Effector memory CD8-positive, alpha-beta T cell (primary cell): ENCODE measurements at regions not wholly inside any gene's neighbourhood (a gene's known extent, or its start where the extent isn't known, plus 50 kb on each side); places are given as distances from the start of the nearest gene placed in this dataset.

Source experiments
- ATAC-seq: fragments of 150-1000 bp; cut with Tn5 transposase; replicated peaks from 2 replicates; pipeline ENCODE4 v1.10.0; 2021; ENCODE audit warnings: mild to moderate bottlenecking, moderate library complexity
- DNase-seq, 3 experiments: peaks; one replicate each; pipeline ENCODE4 v3.0.0; 2021
- H3K27ac Mint-ChIP-seq, 2 donors: one replicate each; pipeline ENCODE4 v1.8.0; 2022; ENCODE audit warnings: mild to moderate bottlenecking in 2 of 2, mixed read lengths in 2 of 2, moderate library complexity in 2 of 2
- H3K27me3 Mint-ChIP-seq, 2 donors: one replicate each; pipeline ENCODE4 v1.8.0; 2022; ENCODE audit warnings: mixed read lengths in 2 of 2
- H3K36me3 Mint-ChIP-seq: one replicate; pipeline ENCODE4 v1.8.0; 2022; ENCODE audit warnings: mild to moderate bottlenecking, moderate library complexity, mixed read lengths; ENCODE audit not compliant: insufficient read depth
- H3K4me1 Mint-ChIP-seq, 2 donors: one replicate each; pipeline ENCODE4 v1.8.0; 2022; ENCODE audit warnings: low read depth in 2 of 2, mixed read lengths in 2 of 2
- H3K4me3 Mint-ChIP-seq, 2 donors: one replicate each; pipeline ENCODE4 v1.8.0; 2022; ENCODE audit warnings: mild to moderate bottlenecking in 2 of 2, mixed read lengths in 2 of 2, moderate library complexity in 2 of 2
- H3K9me3 Mint-ChIP-seq, 2 donors: one replicate each; pipeline ENCODE4 v1.8.0; 2022; ENCODE audit warnings: mixed read lengths in 2 of 2

- Mint-ChIP-seq H3K4me3 (no peak overlapping the region), H3K4me1 (no peaks in the 10 kb centered on the region), H3K27ac (no peak overlapping the region), H3K27me3 (peaks cover 57 to 82% of the 10 kb centered on the region in 2 donors), H3K36me3 (no peaks in the 10 kb centered on the region), H3K9me3 (no peaks in the 10 kb centered on the region)
- DNase-seq = no peak
- no peak for ATAC-seq
These were observed 209.3 kb downstream of the TTC8 start for GRCh38 chr14:89033756-89034155.

GRCh38 chr14:89036371-89036770 lies 211.9 kb downstream of the TTC8 start:
- peaks cover 39 to 76% of the 10 kb centered on the region in 2 donors for H3K27me3 Mint-ChIP-seq
- no peaks in the 10 kb centered on the region for H3K36me3 Mint-ChIP-seq
- no peaks in the 10 kb centered on the region for H3K9me3 Mint-ChIP-seq
- ATAC-seq (no peak), DNase-seq (no peak)
- H3K4me3 Mint-ChIP-seq = no peak overlapping the region
- H3K27ac Mint-ChIP-seq = no peak overlapping the region
- peaks cover 0 to 4% of the 10 kb centered on the region in 2 donors for H3K4me1 Mint-ChIP-seq

- DNase-seq = no peak
- no peak overlapping the region for H3K4me3 Mint-ChIP-seq
- ATAC-seq = no peak
- peaks cover 38 to 73% of the 10 kb centered on the region in 2 donors for H3K27me3 Mint-ChIP-seq
- no peak overlapping the region for H3K27ac Mint-ChIP-seq
- H3K4me1 Mint-ChIP-seq = peaks cover 0 to 5% of the 10 kb centered on the region in 2 donors
- no peaks in the 10 kb centered on the region for H3K9me3 Mint-ChIP-seq
- no peaks in the 10 kb centered on the region for H3K36me3 Mint-ChIP-seq
These were observed 212.6 kb downstream of the TTC8 start for GRCh38 chr14:89037065-89037464.

- H3K36me3 Mint-ChIP-seq = no peaks in the 10 kb centered on the region
- H3K9me3 Mint-ChIP-seq = no peaks in the 10 kb centered on the region
- DNase-seq (no peak), ATAC-seq (no peak)
- H3K27ac Mint-ChIP-seq = no peak overlapping the region
- peaks cover 0 to 5% of the 10 kb centered on the region in 2 donors for H3K4me1 Mint-ChIP-seq
- H3K4me3 Mint-ChIP-seq = no peak overlapping the region
- H3K27me3 Mint-ChIP-seq = peaks cover 28 to 77% of the 10 kb centered on the region in 2 donors
These were observed 215.6 kb downstream of the TTC8 start for GRCh38 chr14:89040080-89040459.

GRCh38 chr14:89040460-89041256 lies 216.2 kb downstream of the TTC8 start:
- ATAC-seq (peak; percentile 66), DNase-seq (peak; percentile 72 to 75 (median 75))
- H3K27me3 Mint-ChIP-seq = peaks cover 22 to 71% of the 10 kb centered on the region in 2 donors
- H3K36me3 Mint-ChIP-seq = no peaks in the 10 kb centered on the region
- peak overlapping the region; percentile 15 to 64 for H3K4me3 Mint-ChIP-seq
- no peak overlapping the region for H3K27ac Mint-ChIP-seq
- peaks cover 0 to 5% of the 10 kb centered on the region in 2 donors for H3K4me1 Mint-ChIP-seq
- H3K9me3 Mint-ChIP-seq = no peaks in the 10 kb centered on the region

- H3K4me1 Mint-ChIP-seq = peaks cover 0 to 5% of the 10 kb centered on the region in 2 donors
- peaks cover 25 to 71% of the 10 kb centered on the region in 2 donors for H3K27me3 Mint-ChIP-seq
- H3K9me3 Mint-ChIP-seq = no peaks in the 10 kb centered on the region
- DNase-seq (no peak), ATAC-seq (no peak)
- H3K36me3 Mint-ChIP-seq = no peaks in the 10 kb centered on the region
- H3K4me3 Mint-ChIP-seq = no peak overlapping the region
- no peak overlapping the region for H3K27ac Mint-ChIP-seq
These were observed 216.8 kb downstream of the TTC8 start for GRCh38 chr14:89041257-89041582.

GRCh38 chr14:89042021-89042420 lies 217.6 kb downstream of the TTC8 start:
- H3K36me3 Mint-ChIP-seq = no peaks in the 10 kb centered on the region
- ATAC-seq = no peak
- H3K9me3 Mint-ChIP-seq = no peaks in the 10 kb centered on the region
- no peak overlapping the region for H3K4me3 Mint-ChIP-seq
- H3K27me3 Mint-ChIP-seq = peaks cover 26 to 66% of the 10 kb centered on the region in 2 donors
- peaks cover 0 to 5% of the 10 kb centered on the region in 2 donors for H3K4me1 Mint-ChIP-seq
- no peak overlapping the region for H3K27ac Mint-ChIP-seq
- no peak for DNase-seq

- Mint-ChIP-seq H3K4me3 (no peak overlapping the region), H3K36me3 (no peaks in the 10 kb centered on the region), H3K9me3 (no peaks in the 10 kb centered on the region), H3K27me3 (peaks cover 6 to 20% of the 10 kb centered on the region in 2 donors), H3K4me1 (no peaks in the 10 kb centered on the region), H3K27ac (no peak overlapping the region)
- no peak for ATAC-seq
- DNase-seq = no peak
These were observed 228.9 kb downstream of the TTC8 start for GRCh38 chr14:89053303-89053702.

GRCh38 chr14:89056394-89056793 lies 231.9 kb downstream of the TTC8 start:
- no peak overlapping the region for H3K4me3 Mint-ChIP-seq

GRCh38 chr14:89058697-89059096 lies 234.2 kb downstream of the TTC8 start:
- H3K4me3 Mint-ChIP-seq = no peak overlapping the region
- H3K27ac Mint-ChIP-seq = no peak overlapping the region
- peaks cover 18 to 26% of the 10 kb centered on the region in 2 donors for H3K27me3 Mint-ChIP-seq
- no peaks in the 10 kb centered on the region for H3K4me1 Mint-ChIP-seq
- no peak for DNase-seq
- peaks cover 2% of the 10 kb centered on the region for H3K36me3 Mint-ChIP-seq
- ATAC-seq = no peak
- no peaks in the 10 kb centered on the region for H3K9me3 Mint-ChIP-seq

More at GRCh38 chr14:89056394-89056793, 231.9 kb downstream of the TTC8 start:
- no peaks in the 10 kb centered on the region for H3K9me3 Mint-ChIP-seq
- DNase-seq (no peak), ATAC-seq (no peak)
- peaks cover 0 to 13% of the 10 kb centered on the region in 2 donors for H3K27me3 Mint-ChIP-seq
- H3K36me3 Mint-ChIP-seq = no peaks in the 10 kb centered on the region
- no peaks in the 10 kb centered on the region for H3K4me1 Mint-ChIP-seq
- no peak overlapping the region for H3K27ac Mint-ChIP-seq

GRCh38 chr14:89060191-89060590 lies 235.7 kb downstream of the TTC8 start:
- Mint-ChIP-seq H3K27ac (no peak overlapping the region), H3K27me3 (peaks cover 30 to 36% of the 10 kb centered on the region in 2 donors)

GRCh38 chr14:89061696-89062095 lies 237.2 kb downstream of the TTC8 start:
- Mint-ChIP-seq H3K27ac (no peak overlapping the region), H3K9me3 (no peaks in the 10 kb centered on the region), H3K4me3 (no peak overlapping the region), H3K36me3 (peaks cover 5% of the 10 kb centered on the region), H3K27me3 (peaks cover 30 to 36% of the 10 kb centered on the region in 2 donors), H3K4me1 (peaks cover 2 to 4% of the 10 kb centered on the region in 2 donors)
- no peak for DNase-seq
- ATAC-seq = no peak

More at GRCh38 chr14:89060191-89060590, 235.7 kb downstream of the TTC8 start:
- no peaks in the 10 kb centered on the region for H3K9me3 Mint-ChIP-seq
- ATAC-seq = no peak
- peaks cover 5% of the 10 kb centered on the region for H3K36me3 Mint-ChIP-seq
- no peak for DNase-seq
- no peaks in the 10 kb centered on the region for H3K4me1 Mint-ChIP-seq
- no peak overlapping the region for H3K4me3 Mint-ChIP-seq

- Mint-ChIP-seq H3K4me3 (no peak overlapping the region), H3K27ac (no peak overlapping the region), H3K36me3 (peaks cover 8% of the 10 kb centered on the region), H3K9me3 (peaks cover 0 to 2% of the 10 kb centered on the region in 2 donors), H3K4me1 (peaks cover 15 to 17% of the 10 kb centered on the region in 2 donors), H3K27me3 (peaks cover 38 to 42% of the 10 kb centered on the region in 2 donors)
- no peak for DNase-seq
- no peak for ATAC-seq
These were observed 241.4 kb downstream of the TTC8 start for GRCh38 chr14:89065879-89066278.

GRCh38 chr14:89067293-89067972 lies 243.0 kb downstream of the TTC8 start:
- Mint-ChIP-seq H3K36me3 (peaks cover 5% of the 10 kb centered on the region), H3K27me3 (peaks cover 50% of the 10 kb centered on the region in 2 donors), H3K27ac (peak overlapping the region; percentile 29 to 75), H3K4me1 (peaks cover 15 to 17% of the 10 kb centered on the region in 2 donors), H3K9me3 (peaks cover 0 to 2% of the 10 kb centered on the region in 2 donors), H3K4me3 (peak overlapping the region; percentile 42 to 65)
- DNase-seq (peak; percentile 2 to 16 (median 5)), ATAC-seq (peak; percentile 92)
